GM12874 (cell line): ENCODE measurements at regions not wholly inside any gene's neighbourhood (a gene's known extent, or its start where the extent isn't known, plus 50 kb on each side); places are given as distances from the start of the nearest gene placed in this dataset.

ENCODE experiments used
- TF ChIP-seq, protein P1 (sequence below): IDR thresholded peaks from 2 replicates; pipeline ENCODE4 v1.5.1; 2011; ENCODE audit warnings: low read depth, mild to moderate bottlenecking, control low read depth, low read length, moderate library complexity; ENCODE audit not compliant: insufficient read depth

DNA sequence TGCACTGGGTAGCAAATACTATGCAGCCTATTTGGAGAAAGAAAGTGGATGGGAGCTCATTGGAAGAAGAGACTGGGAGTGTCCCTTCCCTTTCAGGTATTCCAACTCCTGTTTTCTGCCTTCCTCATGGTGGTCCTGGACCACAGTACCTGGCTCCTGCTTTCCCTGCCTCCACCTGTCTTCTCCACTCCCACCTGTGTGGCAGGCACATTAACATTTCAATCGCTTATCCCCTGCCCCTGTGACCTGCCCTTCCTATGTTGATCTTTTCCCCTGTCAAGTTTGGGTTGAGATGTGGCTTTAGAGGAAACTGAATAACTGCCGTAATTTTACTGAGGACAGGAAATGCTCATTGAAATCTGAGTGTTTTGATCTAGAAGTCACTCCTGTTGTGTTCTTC, 415.8 kb upstream of the PODXL start:
- TF ChIP-seq, protein P1, sequence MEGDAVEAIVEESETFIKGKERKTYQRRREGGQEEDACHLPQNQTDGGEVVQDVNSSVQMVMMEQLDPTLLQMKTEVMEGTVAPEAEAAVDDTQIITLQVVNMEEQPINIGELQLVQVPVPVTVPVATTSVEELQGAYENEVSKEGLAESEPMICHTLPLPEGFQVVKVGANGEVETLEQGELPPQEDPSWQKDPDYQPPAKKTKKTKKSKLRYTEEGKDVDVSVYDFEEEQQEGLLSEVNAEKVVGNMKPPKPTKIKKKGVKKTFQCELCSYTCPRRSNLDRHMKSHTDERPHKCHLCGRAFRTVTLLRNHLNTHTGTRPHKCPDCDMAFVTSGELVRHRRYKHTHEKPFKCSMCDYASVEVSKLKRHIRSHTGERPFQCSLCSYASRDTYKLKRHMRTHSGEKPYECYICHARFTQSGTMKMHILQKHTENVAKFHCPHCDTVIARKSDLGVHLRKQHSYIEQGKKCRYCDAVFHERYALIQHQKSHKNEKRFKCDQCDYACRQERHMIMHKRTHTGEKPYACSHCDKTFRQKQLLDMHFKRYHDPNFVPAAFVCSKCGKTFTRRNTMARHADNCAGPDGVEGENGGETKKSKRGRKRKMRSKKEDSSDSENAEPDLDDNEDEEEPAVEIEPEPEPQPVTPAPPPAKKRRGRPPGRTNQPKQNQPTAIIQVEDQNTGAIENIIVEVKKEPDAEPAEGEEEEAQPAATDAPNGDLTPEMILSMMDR, result no peak

DNA sequence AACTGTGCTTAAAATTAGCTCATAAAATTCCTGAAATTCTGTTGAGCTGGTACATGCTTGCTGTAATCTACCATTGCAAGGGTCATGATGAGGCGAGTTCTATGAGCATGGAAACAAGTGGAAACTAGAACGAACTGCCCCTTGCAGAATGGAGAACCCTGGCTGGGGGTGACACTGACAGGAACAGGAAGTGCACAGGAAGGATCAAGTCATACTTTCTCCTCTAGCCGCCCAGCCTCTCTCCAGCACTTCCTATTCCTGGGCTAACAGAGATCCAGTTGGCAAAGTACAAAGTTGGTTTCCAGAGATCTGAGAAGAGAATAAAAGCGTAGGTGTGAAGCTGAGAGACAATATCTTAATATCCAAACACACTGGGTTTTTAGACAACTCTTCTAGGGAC, 414.2 kb upstream of the PODXL start:
- TF ChIP-seq, protein P1, result no peak

DNA sequence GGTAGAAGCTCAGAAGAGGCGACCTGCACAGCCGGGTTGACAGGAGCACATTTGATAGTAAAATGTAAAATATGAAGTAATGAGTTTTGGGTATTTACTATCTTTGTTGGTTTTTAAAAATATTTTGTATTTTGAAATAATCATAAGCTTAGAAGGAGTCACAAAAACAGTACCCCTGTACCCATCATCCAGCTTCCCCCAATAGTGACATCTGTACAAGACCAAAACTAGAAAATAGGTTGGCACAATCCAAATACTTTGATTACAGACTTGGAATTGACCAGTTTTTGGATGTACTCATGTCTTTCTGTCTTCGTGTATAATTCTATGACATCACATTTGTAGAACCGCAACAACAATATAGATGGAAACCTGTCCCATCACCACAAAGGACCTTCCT, 413.1 kb upstream of the PODXL start:
- TF ChIP-seq, protein P1, result no peak

DNA sequence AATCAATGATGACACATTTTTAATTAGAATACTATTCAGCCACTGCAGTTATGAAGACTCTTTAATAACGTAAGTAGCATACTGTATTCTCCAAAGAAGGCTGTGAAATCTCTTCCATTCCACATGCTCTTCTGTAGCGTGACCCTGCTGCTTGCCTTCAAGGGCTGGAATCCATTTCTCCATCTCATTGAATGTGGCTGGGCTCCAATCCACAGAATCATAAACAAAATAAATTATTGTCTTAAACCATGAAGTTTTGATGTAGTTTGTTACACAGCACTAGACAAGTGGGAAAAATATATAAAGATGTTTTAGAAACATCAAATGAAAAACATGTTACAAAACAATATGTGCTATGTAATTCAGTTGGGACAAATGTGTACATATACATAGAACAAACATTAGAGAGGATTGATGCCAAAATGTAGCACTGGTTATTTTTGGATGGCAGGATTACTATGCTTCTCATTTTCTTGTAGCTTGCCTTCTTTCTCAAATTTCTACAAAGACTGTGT, 410.8 kb upstream of the PODXL start:
- TF ChIP-seq, protein P1, result no peak

DNA sequence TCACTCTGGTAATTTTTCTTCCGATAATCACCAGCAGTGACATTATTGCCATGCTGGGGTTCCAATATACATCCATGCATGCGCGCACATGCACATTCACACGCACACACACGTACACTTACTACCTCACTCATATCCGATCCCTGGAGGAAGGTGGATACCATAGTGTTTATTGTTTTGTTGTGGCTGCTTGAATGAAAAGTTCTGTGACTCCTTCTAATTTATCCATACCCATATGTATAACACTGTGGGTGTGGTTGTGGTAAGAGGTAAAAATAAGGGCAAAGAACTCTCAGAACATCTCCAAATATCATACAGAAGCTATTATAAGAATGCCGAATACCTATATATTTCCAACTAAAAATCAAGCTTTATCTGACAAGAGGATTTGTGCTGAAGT, 407.8 kb upstream of the PODXL start:
- TF ChIP-seq, protein P1, result no peak

DNA sequence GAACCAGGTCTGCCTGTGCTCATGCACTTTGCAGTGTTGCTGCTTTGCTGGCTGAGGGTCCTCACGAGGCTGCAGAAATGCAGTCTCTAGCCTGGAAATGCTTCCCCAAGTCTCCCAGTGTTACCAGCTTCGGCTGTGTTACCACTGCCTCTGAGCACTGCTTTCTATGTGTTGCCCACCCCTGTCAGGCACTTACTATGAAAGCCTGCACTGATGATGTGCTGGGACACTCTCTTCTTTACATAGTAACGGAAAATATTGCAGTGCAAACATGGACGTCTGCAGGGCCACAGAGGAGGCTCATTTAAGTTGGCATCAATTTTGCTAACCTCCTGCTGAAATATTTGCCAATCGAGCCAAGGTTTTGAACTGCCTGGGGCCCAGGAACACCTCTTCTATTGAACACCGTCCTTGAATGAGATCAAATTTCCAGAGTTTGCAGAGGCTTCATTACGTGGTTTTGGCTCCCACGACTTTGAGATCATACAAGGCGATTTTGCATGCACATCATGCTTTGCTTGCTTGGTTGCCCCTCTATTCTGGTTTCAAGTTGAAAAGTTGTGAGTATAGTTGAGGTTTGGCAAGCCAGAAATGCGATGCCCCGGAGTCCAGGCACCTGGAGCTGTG, 404.7 kb upstream of the PODXL start:
- TF ChIP-seq, protein P1, result no peak

DNA sequence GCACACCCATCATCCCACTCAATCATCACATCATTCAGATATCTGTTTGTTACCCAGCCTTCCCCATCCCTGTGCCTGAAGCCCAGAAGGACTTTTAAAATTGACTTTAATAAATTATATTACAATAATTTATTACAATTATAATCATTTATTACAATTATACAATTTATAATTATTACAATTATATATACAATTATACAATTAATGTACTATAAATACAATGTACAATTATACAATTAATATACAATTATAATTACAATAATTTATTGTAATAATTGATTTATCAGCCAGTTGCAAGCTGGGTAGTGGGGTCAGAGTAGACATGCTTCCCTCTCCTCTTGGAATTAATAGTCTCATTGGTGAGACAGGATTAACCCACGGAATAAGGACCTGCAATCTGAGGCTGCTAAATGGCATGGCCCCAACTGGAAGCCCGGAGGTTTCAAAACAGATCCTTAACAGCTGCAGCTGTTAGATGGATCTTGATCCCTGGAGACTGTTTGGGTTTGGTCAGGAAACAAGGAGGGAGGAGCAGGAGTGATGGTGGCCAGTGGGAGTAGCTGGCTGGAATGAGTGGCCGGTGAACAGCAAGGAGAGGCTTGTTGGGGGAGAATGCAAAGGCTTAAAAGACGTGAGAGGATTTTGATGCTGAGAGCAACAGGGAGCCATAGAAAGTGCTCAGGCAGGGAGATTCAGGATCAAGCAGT, 402.8 kb upstream of the PODXL start:
- TF ChIP-seq, protein P1, result no peak
